Lower lobe of right lung (tissue), 2 donors: ENCODE measurements at regions not wholly inside any gene's neighbourhood (a gene's known extent, or its start where the extent isn't known, plus 50 kb on each side); places are given as distances from the start of the nearest gene placed in this dataset.

Experiments used
- ATAC-seq, 2 donors: fragments of 200-7000 bp; cut with Tn5 transposase; one replicate each; pipeline ENCODE4 v1.9.1; 2020 to 2022; ENCODE audit warnings: mild to moderate bottlenecking in 2 of 2, moderate library complexity in 2 of 2
- DNase-seq: peaks from one replicate; pipeline ENCODE4 v3.0.0-alpha.2; 2020
- H3K27ac ChIP-seq: fragments of 200-600 bp; one replicate; pipeline ENCODE4 v1.8.0; 2022
- H3K27me3 ChIP-seq: fragments of 200-600 bp; one replicate; pipeline ENCODE4 v1.8.0; 2022; ENCODE audit warnings: low read depth
- H3K36me3 ChIP-seq: fragments of 200-600 bp; one replicate; pipeline ENCODE4 v1.8.0; 2022; ENCODE audit warnings: mild to moderate bottlenecking
- H3K4me1 ChIP-seq: fragments of 200-600 bp; one replicate; pipeline ENCODE4 v1.8.0; 2022
- H3K4me3 ChIP-seq: fragments of 200-600 bp; one replicate; pipeline ENCODE4 v1.8.0; 2022; ENCODE audit warnings: mild to moderate bottlenecking
- H3K9me3 ChIP-seq: fragments of 200-600 bp; one replicate; pipeline ENCODE4 v1.8.0; 2022
- CTCF ChIP-seq: fragments of 200-600 bp; IDR thresholded peaks from one replicate; pipeline ENCODE4 v1.8.0; 2022; ENCODE audit warnings: antibody characterized with exemption, mild to moderate bottlenecking
- intact Hi-C: fragments of 100-400 bp; cut with DNase I; formaldehyde crosslinking; loops from one replicate; pipeline ENCODE4 v1.11.0; 2022
- donor health status: DM: no; HTN: yes; CAD: no; lungs with severe emphysema.

GRCh38 chr20:21002486-21002885, 103.7 kb downstream of the LINC00237 start:
- TF ChIP-seq CTCF, result no peak
- intact Hi-C loops, result no loop called here

GRCh38 chr20:20993372-20993771, 112.8 kb downstream of the LINC00237 start:
- Histone ChIP-seq H3K9me3 (no peaks in the 10 kb centered on the region), H3K4me1 (no peaks in the 10 kb centered on the region), H3K27ac (no peak overlapping the region), H3K4me3 (no peak overlapping the region), H3K27me3 (no peaks in the 10 kb centered on the region), H3K36me3 (no peaks in the 10 kb centered on the region)
- DNase-seq (no peak), ATAC-seq (no peak)
- TF ChIP-seq CTCF, result no peak
- intact Hi-C loops, result no loop called here

More at GRCh38 chr20:21002486-21002885, 103.7 kb downstream of the LINC00237 start:
- Histone ChIP-seq H3K9me3 (no peaks in the 10 kb centered on the region), H3K27ac (no peak overlapping the region), H3K4me3 (no peak overlapping the region), H3K27me3 (peaks cover 4% of the 10 kb centered on the region), H3K4me1 (no peaks in the 10 kb centered on the region), H3K36me3 (no peaks in the 10 kb centered on the region)
- DNase-seq (no peak), ATAC-seq (no peak)

GRCh38 chr20:20992686-20993360, 113.3 kb downstream of the LINC00237 start:
- intact Hi-C loops, result no loop called here
- TF ChIP-seq CTCF, result no peak
- DNase-seq, result no peak

GRCh38 chr20:20992277-20992676, 113.9 kb downstream of the LINC00237 start:
- intact Hi-C loops, result no loop called here
- no peaks in the 10 kb centered on the region for H3K27me3 ChIP-seq
- H3K27ac ChIP-seq, result no peak overlapping the region
- ATAC-seq (no peak), DNase-seq (no peak)
- H3K4me3 ChIP-seq, result no peak overlapping the region
- no peak for TF ChIP-seq CTCF
- H3K9me3 ChIP-seq, result no peaks in the 10 kb centered on the region
- H3K36me3 ChIP-seq, result no peaks in the 10 kb centered on the region
- no peaks in the 10 kb centered on the region for H3K4me1 ChIP-seq

More at GRCh38 chr20:20992686-20993360, 113.3 kb downstream of the LINC00237 start:
- Histone ChIP-seq H3K9me3 (no peaks in the 10 kb centered on the region), H3K27ac (no peak overlapping the region), H3K36me3 (no peaks in the 10 kb centered on the region), H3K4me3 (no peak overlapping the region), H3K27me3 (no peaks in the 10 kb centered on the region), H3K4me1 (no peaks in the 10 kb centered on the region)
- no peak for ATAC-seq

- DNase-seq (no peak), ATAC-seq (no peak)
- Histone ChIP-seq H3K9me3 (no peaks in the 10 kb centered on the region), H3K4me1 (no peaks in the 10 kb centered on the region), H3K27me3 (no peaks in the 10 kb centered on the region), H3K27ac (no peak overlapping the region), H3K4me3 (no peak overlapping the region), H3K36me3 (no peaks in the 10 kb centered on the region)
- intact Hi-C loops, result no loop called here
- TF ChIP-seq CTCF, result no peak
These were observed 117.1 kb downstream of the LINC00237 start for GRCh38 chr20:20989081-20989480.
